HepG2 (cell line): ENCODE measurements at regions not wholly inside any gene's neighbourhood (a gene's known extent, or its start where the extent isn't known, plus 50 kb on each side); places are given as distances from the start of the nearest gene placed in this dataset.

Experiments
- ATAC-seq: fragments of 200-7000 bp; cut with Tn5 transposase; 3 replicates; pipeline ENCODE4 v1.9.1; 2020; ENCODE audit warnings: mild to moderate bottlenecking, moderate library complexity
- BruUV-seq: library from RNA; stranded (reverse); fragments of 400-500 nt; replicated peaks from 2 replicates; lab custom pipeline; 2021; lab: Mats Ljungman, UMichigan
- CTCF ChIA-PET: fragments of 300-600 bp; formaldehyde crosslinking; extraction: SDS; loops from one replicate; lab custom pipeline; 2021; ENCODE audit warnings: low total read pairs, inconsistent platforms, low intra/inter-chr PET ratio; lab: Yijun Ruan, JAX
- POLR2A ChIA-PET: fragments of 350-600 bp; sonication (Branson Sonifier 250); formaldehyde crosslinking; loops from one replicate; lab custom pipeline; 2020; ENCODE audit warnings: antibody characterized with exemption, inconsistent platforms; lab: Yijun Ruan, JAX
- DNase-seq: peaks from one replicate; pipeline ENCODE4 v3.0.0-alpha.2; 2015; ENCODE audit warnings: low spot score
- FAIRE-seq: peaks from 3 replicates; lab custom pipeline; 2011; peaks lifted over from hg19 to GRCh38; lab: Jason Lieb, UNC
- H2AFZ ChIP-seq: one replicate; pipeline ENCODE4 v1.6.1; 2011; ENCODE audit warnings: low read length, inconsistent platforms
- H3K27ac ChIP-seq: fragments of 300-600 bp; 3 replicates; pipeline ENCODE4 v1.8.0; 2011; ENCODE audit warnings: mixed run types, mild to moderate bottlenecking, mixed read lengths, low read length, inconsistent platforms; ENCODE audit not compliant: insufficient read depth; ENCODE audit errors: extremely low read length
- H3K27me3 ChIP-seq, 2 experiments: fragments of 200-600 bp in 1 of 2; 2 replicates in 1 of 2; 3 replicates in 1 of 2; pipeline versions ENCODE4 v1.6.0 to v1.8.0; 2011; ENCODE audit warnings: low read length in 2 of 2, mild to moderate bottlenecking in 2 of 2, moderate library complexity in 2 of 2, inconsistent platforms in 1 of 2; ENCODE audit not compliant: insufficient read depth in 2 of 2, control insufficient read depth in 1 of 2
- H3K36me3 ChIP-seq, 2 experiments: fragments of 200-600 bp in 1 of 2; replicated peaks in 1 of 2; 2 replicates in 1 of 2; 3 replicates in 1 of 2; pipeline versions ENCODE4 v1.5.1 to v1.8.0; 2011; ENCODE audit warnings: low read length in 2 of 2, inconsistent platforms in 1 of 2; ENCODE audit not compliant: insufficient read depth in 2 of 2, control insufficient read depth in 1 of 2
- H3K4me1 ChIP-seq: 2 replicates; pipeline ENCODE4 v1.5.1; 2012; ENCODE audit warnings: low read length, inconsistent platforms; ENCODE audit not compliant: insufficient read depth
- H3K4me2 ChIP-seq: 2 replicates; pipeline ENCODE4 v1.6.0; 2011; ENCODE audit warnings: low read depth, low read length, inconsistent platforms
- H3K4me3 ChIP-seq, 3 experiments: fragments of 200-600 bp in 1 of 3; sonication (generic), shearing (Covaris generic) in 1 of 3; replicated peaks in 1 of 3; 2 replicates each; pipeline ENCODE4 v1.5.1; 2011 to 2016; ENCODE audit warnings: low read length in 3 of 3, inconsistent platforms in 2 of 3, low read depth in 2 of 3, mild to moderate bottlenecking in 2 of 3, control low read depth in 1 of 3, mixed read lengths in 1 of 3; ENCODE audit not compliant: insufficient read depth in 1 of 3
- H3K79me2 ChIP-seq: one replicate; pipeline ENCODE4 v1.6.1; 2011; ENCODE audit warnings: low read length, inconsistent platforms; ENCODE audit not compliant: insufficient read depth
- H3K9ac ChIP-seq: 2 replicates; pipeline ENCODE4 v1.6.0; 2011; ENCODE audit warnings: mild to moderate bottlenecking, low read depth, low read length, inconsistent platforms; ENCODE audit not compliant: insufficient read depth
- H3K9me3 ChIP-seq: 2 replicates; pipeline ENCODE4 v1.5.1; 2012; ENCODE audit warnings: mild to moderate bottlenecking, low read length
- H4K20me1 ChIP-seq: 2 replicates; pipeline ENCODE4 v1.6.0; 2011; ENCODE audit warnings: inconsistent platforms, mild to moderate bottlenecking, low read length, moderate library complexity; ENCODE audit not compliant: insufficient read depth
- ARID4A ChIP-seq: sonication (generic); formaldehyde crosslinking; IDR thresholded peaks from 2 replicates; pipeline ENCODE4 v1.5.0; 2020; ENCODE audit warnings: mild to moderate bottlenecking, missing genetic modification reagents, borderline replicate concordance
- ELK4 ChIP-seq: sonication (generic); formaldehyde crosslinking; IDR thresholded peaks from 2 replicates; pipeline ENCODE4 v1.9.0; 2021; ENCODE audit warnings: missing genetic modification reagents, borderline replicate concordance
- FUBP1 ChIP-seq: sonication (generic); formaldehyde crosslinking; IDR thresholded peaks from 2 replicates; pipeline ENCODE4 v1.5.1; 2020; ENCODE audit warnings: missing genetic modification reagents, mild to moderate bottlenecking, borderline replicate concordance
- HNRNPH1 ChIP-seq: fragments of 200-400 bp; formaldehyde crosslinking; optimal IDR thresholded peaks from 2 replicates; pipeline ENCODE3; 2017; ENCODE audit warnings: mild to moderate bottlenecking, low read depth, low read length
- NFE2L2 ChIP-seq: fragments of 150-350 bp; IDR thresholded peaks from 2 replicates; pipeline ENCODE4 v1.6.1; 2014; ENCODE audit warnings: low read length
- REL ChIP-seq: sonication (generic); formaldehyde crosslinking; conservative IDR thresholded peaks from 2 replicates; pipeline ENCODE4 v1.8.0; 2022; ENCODE audit warnings: mild to moderate bottlenecking, missing genetic modification reagents, moderate library complexity
- STAT6 ChIP-seq: sonication (generic); formaldehyde crosslinking; IDR thresholded peaks from 2 replicates; pipeline ENCODE4 v1.4.0; 2020; ENCODE audit warnings: missing genetic modification reagents, mild to moderate bottlenecking, borderline replicate concordance
- ZBTB34 ChIP-seq: sonication (generic); formaldehyde crosslinking; IDR thresholded peaks from 2 replicates; pipeline ENCODE4 v1.8.0; 2022; ENCODE audit warnings: mild to moderate bottlenecking, missing genetic modification reagents
- ZNF589 ChIP-seq: sonication (generic); formaldehyde crosslinking; conservative IDR thresholded peaks from 2 replicates; pipeline ENCODE4 v1.8.0; 2022; ENCODE audit warnings: mild to moderate bottlenecking, moderate library complexity, missing genetic modification reagents
- ZSCAN12 ChIP-seq: sonication (generic); formaldehyde crosslinking; IDR thresholded peaks from 2 replicates; pipeline ENCODE4 v1.9.0; 2021; ENCODE audit warnings: mild to moderate bottlenecking, missing genetic modification reagents
- WGBS: methylation state at CpG from one replicate; pipeline ENCODE4 v1.1.6; 2017; ENCODE audit warnings: low lambda C conversion rate; 5-methylcytosine and 5-hydroxymethylcytosine counted together
- in situ Hi-C: cut with HindIII; loops from 2 replicates; pipeline ENCODE4 v1.10.0; 2017; ENCODE audit warnings: low pct_unique_long_range_greater_than_20kb; ENCODE audit not compliant: extremely low pct_ligation_motif_present
- intact Hi-C: fragments of 100-400 bp; cut with micrococcal nuclease; formaldehyde crosslinking; loops from one replicate; pipeline ENCODE4 v1.10.0; 2022; ENCODE audit not compliant: unreplicated experiment

GRCh38 chr7:119620769-119621168 is 652.2 kb upstream of the KCND2 start (continued):
- TF ChIP-seq ARID4A (no peak), NFE2L2 (no peak)

GRCh38 chr7:119623427-119623826 is 649.5 kb upstream of the KCND2 start:
- in situ Hi-C loops, result no loop called here
- Histone ChIP-seq H3K9me3 (no peaks in the 10 kb centered on the region), H3K27ac (no peak overlapping the region), H4K20me1 (no peaks in the 10 kb centered on the region), H3K79me2 (no peaks in the 10 kb centered on the region), H3K4me1 (no peaks in the 10 kb centered on the region), H3K9ac (no peak overlapping the region), H3K4me3 (no peak overlapping the region), H3K36me3 (no peaks in the 10 kb centered on the region), H3K4me2 (no peak overlapping the region), H3K27me3 (no peaks in the 10 kb centered on the region), H2AFZ (no peak overlapping the region)
- DNase-seq, result no peak
- POLR2A ChIA-PET, result no interaction called here
- no TSS peak for BruUV-seq
- WGBS, result 3% methylated on average over 1 of the region's 1 CpG
- no peak for FAIRE-seq
- no peak for ATAC-seq
- intact Hi-C loops, result no loop called here
- CTCF ChIA-PET, result no interaction called here
- TF ChIP-seq REL (CRISPR knock-in tag) (no peak), ZNF589 (CRISPR knock-in tag) (no peak), ZSCAN12 (CRISPR knock-in tag) (no peak), ELK4 (CRISPR knock-in tag) (no peak), STAT6 (no peak), ZBTB34 (CRISPR knock-in tag) (no peak), HNRNPH1 (no peak), FUBP1 (CRISPR knock-in tag) (no peak)
